ENCODE measurements at regions not wholly inside any gene's neighbourhood (a gene's known extent, or its start where the extent isn't known, plus 50 kb on each side); places are given as distances from the start of the nearest gene placed in this dataset.

DNA sequence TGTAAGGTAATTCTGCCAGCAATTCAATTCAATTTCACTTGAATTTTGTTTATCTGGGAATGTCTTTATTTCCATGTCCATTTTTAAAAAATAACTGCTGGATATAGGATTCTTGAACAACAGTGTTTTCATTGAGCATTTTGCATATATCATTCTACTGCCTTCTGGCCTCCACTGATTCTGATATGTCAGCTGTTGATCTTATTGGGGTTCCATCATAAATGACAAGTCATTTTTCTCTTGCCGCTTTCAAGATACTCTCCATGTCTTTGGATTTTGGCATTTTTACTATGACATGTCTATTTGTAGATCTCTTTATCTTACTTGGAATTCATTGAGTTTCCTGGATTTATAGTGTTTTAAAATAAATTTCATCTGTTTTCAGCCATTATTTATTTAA lies 180.5 kb upstream of the LMNTD1 start:
- H3F3A ChIP-seq (ENCODE audit: low read length, unreplicated experiment): no peaks in the 10 kb centered on the region
- H2AFZ ChIP-seq (ENCODE audit: low read length): no peak overlapping the region
- DNase-seq (no peak), ATAC-seq (no peak)
- H3K79me2 ChIP-seq (ENCODE audit: low read length): no peaks in the 10 kb centered on the region
- no peaks in the 10 kb centered on the region for H3K36me3 ChIP-seq (ENCODE audit: low read depth, low read length)
- no peak overlapping the region for H3K27ac ChIP-seq (ENCODE audit: low read length)
- H3K27me3 ChIP-seq (ENCODE audit: low read length): no peaks in the 10 kb centered on the region
- H4K20me1 ChIP-seq (ENCODE audit: low read length): no peaks in the 10 kb centered on the region
- no peaks in the 10 kb centered on the region for H3K9me3 ChIP-seq (ENCODE audit: low read length)
- CTCF ChIA-PET: no interaction called here
- H3K4me1 ChIP-seq (ENCODE audit: insufficient read depth, low read length): no peaks in the 10 kb centered on the region
- TF ChIP-seq EZH2phosphoT487 (IDR thresholded peaks at IDR 0.05; ENCODE audit: borderline replicate concordance, low read length): no peak
- no peak for TF ChIP-seq EZH2 (IDR thresholded peaks at IDR 0.05; ENCODE audit: low read length, unreplicated experiment)
- TF ChIP-seq, protein P1, sequence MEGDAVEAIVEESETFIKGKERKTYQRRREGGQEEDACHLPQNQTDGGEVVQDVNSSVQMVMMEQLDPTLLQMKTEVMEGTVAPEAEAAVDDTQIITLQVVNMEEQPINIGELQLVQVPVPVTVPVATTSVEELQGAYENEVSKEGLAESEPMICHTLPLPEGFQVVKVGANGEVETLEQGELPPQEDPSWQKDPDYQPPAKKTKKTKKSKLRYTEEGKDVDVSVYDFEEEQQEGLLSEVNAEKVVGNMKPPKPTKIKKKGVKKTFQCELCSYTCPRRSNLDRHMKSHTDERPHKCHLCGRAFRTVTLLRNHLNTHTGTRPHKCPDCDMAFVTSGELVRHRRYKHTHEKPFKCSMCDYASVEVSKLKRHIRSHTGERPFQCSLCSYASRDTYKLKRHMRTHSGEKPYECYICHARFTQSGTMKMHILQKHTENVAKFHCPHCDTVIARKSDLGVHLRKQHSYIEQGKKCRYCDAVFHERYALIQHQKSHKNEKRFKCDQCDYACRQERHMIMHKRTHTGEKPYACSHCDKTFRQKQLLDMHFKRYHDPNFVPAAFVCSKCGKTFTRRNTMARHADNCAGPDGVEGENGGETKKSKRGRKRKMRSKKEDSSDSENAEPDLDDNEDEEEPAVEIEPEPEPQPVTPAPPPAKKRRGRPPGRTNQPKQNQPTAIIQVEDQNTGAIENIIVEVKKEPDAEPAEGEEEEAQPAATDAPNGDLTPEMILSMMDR (conservative IDR thresholded peaks at IDR 0.05; ENCODE audit: low read depth, low read length): no peak
- no peaks in the 10 kb centered on the region for H3K9me2 ChIP-seq (replicated peaks; ENCODE audit: low read length)
- intact Hi-C loops (cut with micrococcal nuclease): no loop called here
- POLR2A ChIA-PET (ENCODE audit: unreplicated experiment): no interaction called here
- no peak overlapping the region for H3K4me3 ChIP-seq (ENCODE audit: low read length)
- no TSS peak for BruUV-seq (replicated peaks)
- H3K4me2 ChIP-seq (ENCODE audit: low read length): no peak overlapping the region
- no peak overlapping the region for H3K9ac ChIP-seq (ENCODE audit: low read length)

DNA sequence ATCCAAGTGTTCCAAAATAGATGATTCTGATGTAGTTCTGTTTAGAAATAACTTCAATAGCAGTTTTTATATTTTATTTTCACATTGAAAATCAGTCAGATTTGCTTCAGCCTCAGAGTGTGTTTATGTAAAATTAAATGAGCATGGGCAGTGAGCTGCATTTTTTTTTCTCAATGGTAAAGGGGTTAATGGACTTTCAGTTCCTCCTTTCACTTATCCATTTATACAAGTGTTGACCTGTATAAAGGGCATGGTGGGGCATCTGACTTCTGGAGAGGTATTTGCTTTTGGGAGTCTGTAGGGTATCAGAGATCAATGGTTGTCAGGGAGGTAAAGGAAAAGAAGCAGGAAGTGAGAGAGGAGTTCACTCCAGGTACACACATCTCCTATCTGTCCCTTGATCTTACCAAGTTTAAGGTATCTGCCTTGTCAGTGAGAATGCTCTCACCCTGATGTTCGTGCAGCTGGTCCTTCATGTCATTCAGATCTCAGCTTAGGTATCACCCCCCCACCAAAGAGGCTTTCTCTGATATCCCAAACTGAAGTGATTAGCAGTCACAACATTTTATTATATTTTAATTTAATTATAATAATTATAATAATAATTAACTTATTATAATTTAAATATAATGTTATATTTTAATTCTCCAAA lies 181.6 kb upstream of the LMNTD1 start:
- Histone ChIP-seq H3K9me3 (ENCODE audit: low read length) (no peaks in the 10 kb centered on the region), H3K4me3 (ENCODE audit: low read length) (no peak overlapping the region), H3K9me2 (replicated peaks; ENCODE audit: low read length) (no peaks in the 10 kb centered on the region), H2AFZ (ENCODE audit: low read length) (no peak overlapping the region), H3K9ac (ENCODE audit: low read length) (no peak overlapping the region), H3K79me2 (ENCODE audit: low read length) (no peaks in the 10 kb centered on the region), H3K27me3 (ENCODE audit: low read length) (no peaks in the 10 kb centered on the region), H4K20me1 (ENCODE audit: low read length) (no peaks in the 10 kb centered on the region), H3K27ac (ENCODE audit: low read length) (no peak overlapping the region), H3K36me3 (ENCODE audit: low read depth, low read length) (no peaks in the 10 kb centered on the region), H3K4me1 (ENCODE audit: insufficient read depth, low read length) (no peaks in the 10 kb centered on the region), H3F3A (ENCODE audit: low read length, unreplicated experiment) (no peaks in the 10 kb centered on the region), H3K4me2 (ENCODE audit: low read length) (no peak overlapping the region)
- DNase-seq (no peak), ATAC-seq (no peak)
- POLR2A ChIA-PET (ENCODE audit: unreplicated experiment): no interaction called here
- BruUV-seq (replicated peaks): no TSS peak
- CTCF ChIA-PET: no interaction called here
- intact Hi-C loops (cut with micrococcal nuclease): no loop called here
- TF ChIP-seq EZH2 (IDR thresholded peaks at IDR 0.05; ENCODE audit: low read length, unreplicated experiment) (no peak), EZH2phosphoT487 (IDR thresholded peaks at IDR 0.05; ENCODE audit: borderline replicate concordance, low read length) (no peak)
- TF ChIP-seq, protein P1 (conservative IDR thresholded peaks at IDR 0.05; ENCODE audit: low read depth, low read length): no peak

DNA sequence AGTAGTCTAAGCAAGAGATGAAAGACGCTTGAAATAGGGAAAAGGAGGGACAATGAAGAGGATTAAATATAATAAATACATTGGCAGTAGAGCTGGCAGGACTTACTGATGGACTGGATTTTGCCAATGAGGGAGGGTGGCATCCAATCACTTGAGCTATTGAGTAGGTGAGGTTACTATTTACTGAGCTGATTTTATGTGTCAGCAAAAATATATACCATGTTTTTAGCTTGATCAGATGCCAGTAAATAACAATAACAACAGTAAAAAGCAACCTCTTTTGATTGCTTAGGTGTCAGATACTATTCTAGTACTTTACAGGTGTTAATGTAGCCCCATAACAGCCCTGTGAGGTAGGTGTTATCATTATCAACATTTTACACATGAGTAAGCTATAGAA lies 187.5 kb upstream of the LMNTD1 start:
- Histone ChIP-seq H3K9me2 (replicated peaks; ENCODE audit: low read length) (no peaks in the 10 kb centered on the region), H3F3A (ENCODE audit: low read length, unreplicated experiment) (no peaks in the 10 kb centered on the region), H3K9me3 (ENCODE audit: low read length) (no peaks in the 10 kb centered on the region), H3K79me2 (ENCODE audit: low read length) (no peaks in the 10 kb centered on the region), H3K27me3 (ENCODE audit: low read length) (no peaks in the 10 kb centered on the region), H2AFZ (ENCODE audit: low read length) (no peak overlapping the region), H3K4me2 (ENCODE audit: low read length) (no peak overlapping the region), H3K9ac (ENCODE audit: low read length) (no peak overlapping the region), H3K4me1 (ENCODE audit: insufficient read depth, low read length) (no peaks in the 10 kb centered on the region), H3K4me3 (ENCODE audit: low read length) (no peak overlapping the region), H4K20me1 (ENCODE audit: low read length) (no peaks in the 10 kb centered on the region), H3K36me3 (ENCODE audit: low read depth, low read length) (no peaks in the 10 kb centered on the region), H3K27ac (ENCODE audit: low read length) (no peak overlapping the region)
- ChIA-PET CTCF (no interaction called here), POLR2A (ENCODE audit: unreplicated experiment) (no interaction called here)
- DNase-seq (no peak), ATAC-seq (no peak)
- TF ChIP-seq, protein P1 (conservative IDR thresholded peaks at IDR 0.05; ENCODE audit: low read depth, low read length): no peak
- TF ChIP-seq EZH2phosphoT487 (IDR thresholded peaks at IDR 0.05; ENCODE audit: borderline replicate concordance, low read length): no peak
- no peak for TF ChIP-seq EZH2 (IDR thresholded peaks at IDR 0.05; ENCODE audit: low read length, unreplicated experiment)
- no TSS peak for BruUV-seq (replicated peaks)
- intact Hi-C loops (cut with micrococcal nuclease): no loop called here
